ENCODE measurements at regions not wholly inside any gene's neighbourhood (a gene's known extent, or its start where the extent isn't known, plus 50 kb on each side); places are given as distances from the start of the nearest gene placed in this dataset.

DNA sequence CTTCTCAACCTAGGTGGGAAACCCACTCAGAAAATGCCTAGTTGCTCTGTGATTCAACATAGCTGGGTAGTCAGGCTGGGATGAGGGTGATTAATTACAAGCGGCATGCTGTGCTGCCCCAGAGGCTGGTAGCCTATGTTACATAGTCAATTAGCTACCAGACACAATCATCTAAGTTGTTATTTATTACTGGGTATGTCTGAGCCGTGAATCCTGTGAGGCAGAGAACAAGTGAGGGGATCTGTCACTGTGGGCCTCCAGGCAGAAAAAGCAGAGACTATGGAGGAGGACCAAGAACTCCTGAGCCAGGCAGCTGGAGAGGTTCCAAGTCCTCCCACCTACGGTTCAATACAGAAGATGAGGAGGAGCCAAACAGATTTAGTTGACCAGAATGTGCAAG is 186.6 kb upstream of the BDNF start:
- CTCF ChIA-PET: no interaction called here
- H3K9me3 Mint-ChIP-seq: no peaks in the 10 kb centered on the region
- POLR2A ChIA-PET: no interaction called here
- H3K27me3 Mint-ChIP-seq: no peaks in the 10 kb centered on the region
- H3K4me3 Mint-ChIP-seq: no peak overlapping the region
- DNase-seq: no peak
- no peak overlapping the region for H3K27ac Mint-ChIP-seq
- no peaks in the 10 kb centered on the region for H3K4me1 Mint-ChIP-seq
- H3K36me3 Mint-ChIP-seq (ENCODE audit: low read depth): no peaks in the 10 kb centered on the region

DNA sequence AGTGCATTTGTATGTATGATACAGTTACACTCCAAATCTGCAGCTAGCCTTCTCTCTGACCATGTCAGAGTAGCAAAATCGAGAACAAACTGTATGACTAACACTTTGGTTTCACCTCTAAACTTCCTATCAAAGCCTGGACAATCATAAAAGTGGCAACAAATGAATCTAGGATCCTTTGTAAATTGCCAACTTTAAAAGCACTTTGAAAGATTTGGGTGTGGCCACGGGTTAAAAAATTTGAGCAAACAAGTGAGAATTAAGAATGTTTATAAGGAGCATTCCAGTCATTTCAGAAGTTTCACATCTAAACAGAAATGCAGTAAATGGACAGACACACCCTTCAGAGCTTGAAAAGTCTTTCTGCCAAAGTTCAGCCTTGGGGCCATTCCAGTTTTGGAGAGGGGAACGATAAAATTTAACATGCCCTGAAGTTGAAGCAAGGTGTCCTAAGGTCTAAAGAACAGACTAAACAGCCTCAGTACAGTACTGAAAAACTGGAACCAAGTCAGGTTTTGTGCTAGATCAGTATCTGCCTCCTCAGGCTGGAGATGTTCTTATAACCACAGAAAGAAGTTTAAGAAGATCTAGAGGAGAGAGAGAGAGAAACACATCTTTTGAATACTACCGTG is 181.9 kb upstream of the BDNF start:
- ChIA-PET CTCF (no interaction called here), POLR2A (no interaction called here)
- Mint-ChIP-seq H3K4me3 (no peak overlapping the region), H3K9me3 (no peaks in the 10 kb centered on the region), H3K36me3 (ENCODE audit: low read depth) (no peaks in the 10 kb centered on the region), H3K27ac (no peak overlapping the region), H3K4me1 (no peaks in the 10 kb centered on the region), H3K27me3 (no peaks in the 10 kb centered on the region)
- no peak for DNase-seq

DNA sequence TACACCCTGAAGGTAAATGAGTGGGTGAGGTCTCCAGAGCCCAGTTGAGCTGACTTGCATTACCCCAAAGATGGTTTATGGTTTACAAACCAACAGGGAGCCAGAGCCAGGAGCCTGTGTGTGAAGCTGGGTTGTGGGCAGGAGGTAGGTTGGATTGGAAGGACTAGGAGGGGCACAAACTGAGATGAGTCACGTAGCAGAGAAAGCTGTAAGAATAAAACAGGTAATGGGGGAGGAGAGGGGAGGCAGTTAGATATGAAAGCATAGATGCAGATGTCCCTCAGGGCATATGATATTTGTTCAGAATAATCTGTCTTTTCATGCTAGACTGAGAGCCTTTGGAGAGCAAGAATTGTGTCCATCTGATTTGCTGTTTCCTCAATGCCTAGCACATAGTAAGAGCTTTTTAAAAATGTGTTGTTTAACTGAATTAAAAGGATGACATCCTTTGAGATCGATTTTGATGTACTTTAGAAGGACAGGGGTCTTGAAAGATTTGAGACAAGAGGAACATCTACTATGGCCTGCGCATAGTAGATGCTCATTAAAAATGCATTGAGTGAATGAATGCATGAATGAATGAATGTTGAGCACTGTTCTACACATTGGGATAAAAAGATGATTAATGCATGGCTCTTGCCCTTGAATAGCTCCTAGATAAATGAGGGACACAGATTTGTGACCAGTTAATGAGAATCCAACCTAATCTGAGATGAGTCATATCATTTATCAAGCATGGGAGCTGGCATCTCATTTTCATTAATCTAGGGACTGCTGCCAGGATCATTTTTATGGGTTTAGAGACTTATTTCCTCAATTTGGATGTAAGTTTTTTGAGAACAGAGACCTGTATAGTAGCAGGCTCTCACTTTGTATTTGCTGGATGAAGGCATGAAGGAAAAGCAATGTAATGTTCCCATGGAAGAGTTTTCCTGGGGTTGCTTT is 175.8 kb upstream of the BDNF start:
- CTCF ChIA-PET: no interaction called here
- H3K4me1 Mint-ChIP-seq: no peaks in the 10 kb centered on the region

GRCh38 chr11:27874998-27875830 is 175.0 kb upstream of the BDNF start:
- no peaks in the 10 kb centered on the region for H3K4me1 Mint-ChIP-seq
- H3K9me3 Mint-ChIP-seq: no peaks in the 10 kb centered on the region
- ChIA-PET POLR2A (no interaction called here), CTCF (no interaction called here)
- no peak overlapping the region for H3K4me3 Mint-ChIP-seq
- H3K27ac Mint-ChIP-seq: no peak overlapping the region
- DNase-seq: no peak
- no peaks in the 10 kb centered on the region for H3K36me3 Mint-ChIP-seq (ENCODE audit: low read depth)
- no peaks in the 10 kb centered on the region for H3K27me3 Mint-ChIP-seq

More for the DNA sequence above, 175.8 kb upstream of the BDNF start:
- no peak overlapping the region for H3K4me3 Mint-ChIP-seq
- no peaks in the 10 kb centered on the region for H3K36me3 Mint-ChIP-seq (ENCODE audit: low read depth)
- no peaks in the 10 kb centered on the region for H3K27me3 Mint-ChIP-seq
- POLR2A ChIA-PET: no interaction called here
- H3K27ac Mint-ChIP-seq: no peak overlapping the region
- no peak for DNase-seq
- H3K9me3 Mint-ChIP-seq: no peaks in the 10 kb centered on the region

GRCh38 chr11:27873664-27874063 is 173.4 kb upstream of the BDNF start:
- DNase-seq: no peak
- Mint-ChIP-seq H3K36me3 (ENCODE audit: low read depth) (no peaks in the 10 kb centered on the region), H3K4me3 (no peak overlapping the region), H3K27ac (no peak overlapping the region), H3K27me3 (no peaks in the 10 kb centered on the region), H3K9me3 (no peaks in the 10 kb centered on the region), H3K4me1 (no peaks in the 10 kb centered on the region)
- ChIA-PET POLR2A (no interaction called here), CTCF (no interaction called here)

DNA sequence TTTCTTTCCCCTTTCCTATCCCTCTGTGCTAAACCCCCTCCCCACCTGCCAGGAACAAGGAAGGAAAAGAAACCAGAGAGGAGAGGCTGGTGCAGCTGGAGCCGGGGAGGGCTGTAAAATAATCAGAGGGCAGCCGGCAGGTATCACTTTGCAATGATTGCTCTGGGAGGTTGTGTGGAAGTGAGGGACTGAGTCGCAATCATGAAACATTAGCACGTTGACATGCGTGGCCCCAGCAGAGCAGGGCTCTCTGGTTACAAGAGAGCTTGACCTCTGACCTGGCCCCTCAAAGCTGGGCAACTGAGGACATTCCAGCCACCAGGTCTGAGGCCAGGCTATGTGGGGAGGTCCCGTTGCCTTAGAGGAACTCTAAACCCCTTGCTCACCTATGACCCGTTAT is 170.8 kb upstream of the BDNF start:
- Mint-ChIP-seq H3K27me3 (no peaks in the 10 kb centered on the region), H3K4me3 (no peak overlapping the region), H3K36me3 (ENCODE audit: low read depth) (no peaks in the 10 kb centered on the region), H3K4me1 (no peaks in the 10 kb centered on the region), H3K9me3 (no peaks in the 10 kb centered on the region), H3K27ac (no peak overlapping the region)
- CTCF ChIA-PET: no interaction called here
- no peak for DNase-seq
- POLR2A ChIA-PET: no interaction called here

DNA sequence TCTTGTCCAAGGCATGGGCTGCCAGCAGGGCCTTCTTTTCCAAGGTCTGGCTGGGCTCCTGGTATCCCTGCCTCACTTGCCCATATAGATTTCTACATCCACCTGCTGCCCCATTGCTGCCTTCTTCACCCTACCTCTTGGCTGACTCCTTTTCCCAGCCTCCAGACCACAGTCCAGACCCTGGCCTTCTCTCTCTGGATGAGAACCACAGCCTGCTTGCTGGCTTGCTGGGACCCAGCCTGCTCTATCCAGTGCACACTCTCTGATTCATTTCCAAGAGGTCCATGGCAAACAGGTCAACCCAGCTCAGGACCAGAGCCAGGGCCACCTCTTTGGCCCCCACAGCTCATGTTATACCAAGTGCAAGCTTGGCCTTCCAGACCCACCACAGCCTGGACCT is 169.4 kb upstream of the BDNF start:
- H3K4me3 Mint-ChIP-seq: no peak overlapping the region
- no peaks in the 10 kb centered on the region for H3K27me3 Mint-ChIP-seq
- H3K36me3 Mint-ChIP-seq (ENCODE audit: low read depth): no peaks in the 10 kb centered on the region
- no peak overlapping the region for H3K27ac Mint-ChIP-seq
- DNase-seq: no peak
- H3K4me1 Mint-ChIP-seq: no peaks in the 10 kb centered on the region
- ChIA-PET POLR2A (no interaction called here), CTCF (no interaction called here)
- no peaks in the 10 kb centered on the region for H3K9me3 Mint-ChIP-seq

DNA sequence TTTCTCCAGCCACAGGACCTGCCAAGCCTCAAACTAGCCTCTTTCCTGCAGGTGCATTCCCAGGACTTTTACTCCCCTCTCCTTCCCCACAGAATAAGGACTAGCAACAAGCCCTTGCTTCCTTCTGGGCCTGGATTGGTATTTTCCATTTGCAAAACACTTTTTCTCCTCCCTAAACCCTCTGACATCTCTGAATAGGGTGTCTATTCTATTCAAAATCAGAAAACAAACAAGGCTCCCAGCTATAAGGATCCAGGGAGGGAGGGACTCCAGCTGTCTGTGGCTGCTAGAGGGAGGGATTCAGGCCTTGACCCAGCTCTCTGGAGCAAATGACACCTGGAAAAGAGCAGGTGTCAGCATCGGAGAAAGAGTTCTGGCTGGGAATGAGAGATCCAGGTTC is 168.5 kb upstream of the BDNF start:
- Mint-ChIP-seq H3K27me3 (no peaks in the 10 kb centered on the region), H3K4me3 (no peak overlapping the region), H3K36me3 (ENCODE audit: low read depth) (no peaks in the 10 kb centered on the region), H3K9me3 (no peaks in the 10 kb centered on the region), H3K27ac (no peak overlapping the region), H3K4me1 (no peaks in the 10 kb centered on the region)
- POLR2A ChIA-PET: no interaction called here
- no peak for DNase-seq
- CTCF ChIA-PET: no interaction called here

DNA sequence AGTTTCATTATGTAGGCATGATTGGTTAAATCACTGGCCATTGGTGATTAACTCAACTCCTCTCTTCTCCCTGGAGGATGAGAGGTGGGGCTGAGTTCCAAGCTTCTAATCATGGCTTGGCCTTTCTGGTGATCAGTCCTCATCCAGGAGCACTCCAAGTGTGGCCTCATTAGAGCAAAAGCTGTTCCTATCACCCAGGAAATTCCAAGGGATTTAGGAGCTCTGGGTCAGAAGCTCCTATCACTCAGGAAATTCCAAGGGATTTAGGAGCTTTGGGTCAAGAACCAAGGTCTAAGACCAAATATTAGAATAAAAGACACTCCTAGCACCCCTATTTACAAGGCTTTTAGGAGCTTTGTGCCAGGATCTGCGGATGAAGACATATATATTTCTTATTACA is 168.0 kb upstream of the BDNF start:
- DNase-seq: no peak
- Mint-ChIP-seq H3K4me3 (no peak overlapping the region), H3K27ac (no peak overlapping the region), H3K27me3 (no peaks in the 10 kb centered on the region), H3K4me1 (no peaks in the 10 kb centered on the region), H3K9me3 (no peaks in the 10 kb centered on the region), H3K36me3 (ENCODE audit: low read depth) (no peaks in the 10 kb centered on the region)
- CTCF ChIA-PET: no interaction called here
- POLR2A ChIA-PET: no interaction called here

DNA sequence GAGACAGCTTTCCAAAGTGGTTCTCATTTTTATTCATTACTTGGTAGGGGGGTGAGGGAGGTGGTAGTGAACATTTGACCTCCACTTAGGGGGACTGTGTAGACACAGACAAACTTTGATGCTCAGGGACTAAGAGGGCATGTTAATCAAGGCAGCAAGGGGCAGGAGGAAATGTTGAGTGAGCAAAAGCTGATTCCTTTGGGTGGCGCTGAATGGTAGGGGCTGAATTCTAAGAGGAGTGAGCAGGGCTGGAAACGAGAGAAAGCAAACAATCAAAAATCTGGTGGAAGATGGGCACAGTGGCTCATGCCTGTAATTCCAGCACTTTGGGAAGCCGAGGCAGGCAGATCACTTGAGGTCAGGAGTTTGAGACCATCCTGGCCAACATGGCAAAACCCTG is 164.8 kb upstream of the BDNF start:
- H3K4me1 Mint-ChIP-seq: no peaks in the 10 kb centered on the region
- no peak overlapping the region for H3K27ac Mint-ChIP-seq
- H3K27me3 Mint-ChIP-seq: no peaks in the 10 kb centered on the region
- CTCF ChIA-PET: interaction anchor here (0.5 kb wide), 1 partner anchor 871 kb away, joined by 3 read pairs; no protein-coding TSS in a partner anchor
- no peaks in the 10 kb centered on the region for H3K36me3 Mint-ChIP-seq (ENCODE audit: low read depth)
- no peak for DNase-seq
- no peaks in the 10 kb centered on the region for H3K9me3 Mint-ChIP-seq
- H3K4me3 Mint-ChIP-seq: no peak overlapping the region
- POLR2A ChIA-PET: no interaction called here

- ChIA-PET POLR2A (interaction anchor here (0.6 kb wide), 1 partner anchor 120 kb away, joined by 3 read pairs; no protein-coding TSS in a partner anchor), CTCF (interaction anchor here (0.5 kb wide), 1 partner anchor 872 kb away, joined by 3 read pairs; no protein-coding TSS in a partner anchor)
- Mint-ChIP-seq H3K4me1 (no peaks in the 10 kb centered on the region), H3K4me3 (no peak overlapping the region), H3K36me3 (ENCODE audit: low read depth) (no peaks in the 10 kb centered on the region), H3K9me3 (no peaks in the 10 kb centered on the region), H3K27me3 (no peaks in the 10 kb centered on the region), H3K27ac (no peak overlapping the region)
- DNase-seq: no peak
These were observed 164.4 kb upstream of the BDNF start for GRCh38 chr11:27864611-27865010.

DNA sequence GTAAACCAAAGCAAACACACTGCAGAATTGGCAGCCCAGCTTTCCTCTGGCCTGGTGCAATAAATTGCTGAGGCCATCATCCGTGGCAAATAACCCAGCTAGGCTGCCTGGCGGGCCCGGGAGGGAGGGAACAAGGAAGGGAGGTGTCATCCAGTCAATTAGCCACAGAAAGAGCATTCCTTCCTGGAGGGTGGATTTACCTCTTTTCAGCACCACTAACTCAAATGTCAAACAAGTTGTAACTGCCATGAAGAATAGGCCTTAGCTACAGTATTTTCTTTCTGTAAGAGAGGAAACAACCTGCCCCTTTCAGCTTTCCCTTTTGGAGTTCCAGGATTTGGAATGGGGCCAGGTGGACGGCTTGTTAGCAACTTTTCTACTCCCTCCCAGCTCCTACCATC is 163.8 kb upstream of the BDNF start:
- no peak for DNase-seq
- Mint-ChIP-seq H3K27ac (no peak overlapping the region), H3K27me3 (no peaks in the 10 kb centered on the region), H3K36me3 (ENCODE audit: low read depth) (no peaks in the 10 kb centered on the region), H3K9me3 (no peaks in the 10 kb centered on the region), H3K4me1 (no peaks in the 10 kb centered on the region), H3K4me3 (no peak overlapping the region)
- CTCF ChIA-PET: no interaction called here
- POLR2A ChIA-PET: interaction anchor here (0.6 kb wide), 1 partner anchor 120 kb away, joined by 3 read pairs; no protein-coding TSS in a partner anchor

DNA sequence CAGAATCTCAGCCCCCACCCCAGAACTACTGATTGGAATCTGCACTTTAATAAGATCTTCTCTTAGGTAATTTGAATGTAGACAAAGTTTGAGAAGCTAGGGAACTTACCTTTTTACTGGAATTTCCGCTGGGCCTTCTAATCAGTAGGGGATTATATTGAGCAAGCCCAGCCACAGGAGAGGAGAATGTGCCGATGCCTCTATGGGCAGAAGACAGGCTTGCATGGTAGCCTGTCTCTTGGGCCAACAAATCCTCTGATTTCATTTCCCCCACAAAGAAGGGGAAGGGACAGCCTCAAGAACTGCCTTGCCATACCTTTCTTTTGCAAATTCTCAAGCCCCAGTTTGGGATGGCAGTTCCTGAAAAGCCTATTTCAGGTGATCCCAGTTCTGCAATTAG is 163.4 kb upstream of the BDNF start:
- Mint-ChIP-seq H3K4me3 (no peak overlapping the region), H3K27me3 (no peaks in the 10 kb centered on the region), H3K9me3 (no peaks in the 10 kb centered on the region), H3K27ac (no peak overlapping the region), H3K4me1 (no peaks in the 10 kb centered on the region), H3K36me3 (ENCODE audit: low read depth) (no peaks in the 10 kb centered on the region)
- CTCF ChIA-PET: no interaction called here
- no peak for DNase-seq
- POLR2A ChIA-PET: no interaction called here

All from activated CD4-positive, alpha-beta memory T cell treated with anti-CD3 and anti-CD28 coated beads, Interleukin-2, amount 10 ng/mL, durations not matched to agents 7 days and 5 days (primary cell).